GM21737 (cell line): ENCODE measurements at regions not wholly inside any gene's neighbourhood (a gene's known extent, or its start where the extent isn't known, plus 50 kb on each side); places are given as distances from the start of the nearest gene placed in this dataset.
"Not testable (repeated sequence)": the region's sequence is repeated elsewhere in the genome, so short reads cannot be mapped to it uniquely, and the experiment has no call there.

ENCODE experiments used
- ATAC-seq: cut with Tn5 transposase; IDR thresholded peaks from one replicate; pipeline ENCODE4 v1.9.1; 2021; ENCODE audit warnings: mild to moderate bottlenecking, moderate library complexity; ENCODE audit not compliant: unreplicated experiment

- ATAC-seq, result no peak
Measured at GRCh38 chr5:63564789-63565188, 397.5 kb downstream of the HTR1A start.

- ATAC-seq, result no peak
Measured at GRCh38 chr5:63563008-63563917, 399.0 kb downstream of the HTR1A start.

DNA sequence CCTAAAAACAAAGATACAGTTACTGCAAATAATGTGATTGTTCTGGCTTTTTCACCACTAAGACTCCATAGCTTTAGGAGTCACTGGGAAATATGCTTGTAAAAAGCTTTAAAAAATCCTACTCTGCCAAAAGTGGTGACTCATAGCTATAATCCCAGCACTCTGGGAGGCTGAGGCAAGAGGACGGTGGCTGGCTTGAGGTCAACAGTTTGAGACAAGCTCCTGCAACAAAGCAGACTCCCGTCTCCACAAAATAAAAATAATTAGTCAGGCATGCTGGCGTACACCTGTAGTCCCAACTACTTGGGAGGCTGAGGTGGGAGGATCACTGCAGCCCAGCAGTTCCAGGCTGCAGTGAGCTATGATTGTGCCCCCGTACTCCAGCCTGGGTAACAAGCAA lies 406.4 kb downstream of the HTR1A start:
- ATAC-seq, result no peak

DNA sequence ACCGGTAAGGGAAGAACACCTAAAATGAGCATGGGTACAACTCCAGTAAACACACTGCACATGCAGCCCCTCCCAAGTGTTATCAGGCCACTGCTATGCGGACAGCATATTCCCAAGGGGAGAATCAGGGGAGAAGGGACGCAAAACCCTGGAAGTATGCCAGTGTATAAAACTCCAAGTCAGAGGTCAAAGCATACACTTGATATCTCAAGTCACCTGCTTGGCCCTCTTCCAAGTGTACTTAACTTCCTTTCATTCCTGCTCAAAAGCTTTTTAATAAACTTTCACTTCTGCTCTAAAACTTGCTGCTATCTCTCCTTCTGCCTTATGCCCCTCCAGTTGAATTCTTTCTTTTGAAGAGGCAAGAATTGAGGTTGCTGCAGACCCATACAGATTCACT lies 408.1 kb downstream of the HTR1A start:
- ATAC-seq, result no peak

GRCh38 chr5:63553073-63553472 lies 409.2 kb downstream of the HTR1A start:
- ATAC-seq, result no peak

GRCh38 chr5:63535840-63536602 lies 426.2 kb downstream of the HTR1A start:
- ATAC-seq, result no peak

GRCh38 chr5:63524281-63524680 lies 438.0 kb downstream of the HTR1A start:
- ATAC-seq, result no peak

- no peak for ATAC-seq
Measured at GRCh38 chr5:63516006-63516405, 446.2 kb downstream of the HTR1A start.

DNA sequence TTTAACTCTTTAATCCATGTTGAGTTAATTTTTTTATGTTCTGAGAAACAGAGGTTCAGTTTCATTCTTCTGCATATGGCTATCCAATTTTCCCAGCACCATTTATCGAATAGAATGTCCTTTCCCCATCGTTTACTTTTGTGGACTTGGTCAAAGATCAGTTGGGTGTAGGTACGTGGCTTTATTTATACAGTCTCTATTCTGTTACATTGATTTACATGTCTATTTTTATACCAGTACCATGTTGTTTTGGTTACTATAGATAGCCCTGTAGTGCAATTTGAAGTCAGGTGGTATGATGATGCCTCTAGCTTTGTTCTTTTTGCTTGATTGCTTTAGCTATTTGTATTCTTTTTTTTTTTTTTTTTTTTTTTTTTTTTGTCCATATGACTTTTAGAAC lies 462.0 kb downstream of the HTR1A start:
- ATAC-seq, result no peak

DNA sequence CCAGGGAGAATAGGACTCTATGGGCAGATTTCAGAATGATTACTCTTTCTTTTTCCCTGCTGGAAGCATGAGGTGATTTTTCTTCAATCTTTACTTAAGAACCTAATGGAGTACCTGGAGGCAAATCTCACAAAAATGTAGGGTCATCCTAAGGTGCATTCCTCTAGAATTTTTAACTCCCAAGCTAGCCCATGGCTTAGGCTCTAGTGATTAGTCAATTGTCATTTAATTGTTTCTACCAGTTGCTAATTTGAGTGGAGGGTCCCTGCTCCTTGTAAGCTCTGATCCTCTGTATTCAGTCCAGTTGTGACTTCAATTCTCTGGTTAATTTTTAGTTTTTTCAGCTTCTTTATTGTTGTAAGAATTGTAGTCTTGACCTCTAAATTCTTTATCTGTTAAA lies 467.0 kb downstream of the HTR1A start:
- no peak for ATAC-seq

GRCh38 chr5:63483338-63483737 lies 478.9 kb downstream of the HTR1A start:
- no peak for ATAC-seq

DNA sequence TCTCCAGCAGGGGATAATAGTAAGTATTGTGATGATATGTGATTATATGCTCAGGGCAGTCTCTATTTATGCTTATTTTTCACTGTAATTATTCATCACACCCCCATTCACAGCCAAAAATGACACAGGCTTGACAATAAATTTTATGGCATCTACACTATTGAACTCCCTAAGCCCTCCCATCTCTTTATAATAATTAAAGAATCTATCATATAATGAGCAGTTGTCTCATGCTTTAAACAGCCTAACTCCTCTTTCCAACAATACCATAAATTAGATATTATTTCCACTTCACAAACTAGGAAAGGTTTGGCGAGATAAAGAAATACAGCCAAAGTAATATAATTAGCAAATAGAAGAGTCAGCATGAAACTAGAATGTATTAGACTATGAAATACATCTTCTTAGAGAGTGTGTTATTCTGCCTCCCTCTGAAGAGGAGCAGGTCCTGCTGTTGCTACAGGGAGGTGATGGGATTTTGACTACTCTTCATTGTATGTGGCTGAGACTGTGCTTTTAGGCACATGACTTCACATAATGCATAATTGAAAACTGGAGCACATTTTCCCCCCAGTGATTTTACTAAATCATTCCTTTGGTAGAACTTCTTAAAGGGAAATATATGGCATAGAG lies 488.8 kb downstream of the HTR1A start:
- ATAC-seq, result no peak

DNA sequence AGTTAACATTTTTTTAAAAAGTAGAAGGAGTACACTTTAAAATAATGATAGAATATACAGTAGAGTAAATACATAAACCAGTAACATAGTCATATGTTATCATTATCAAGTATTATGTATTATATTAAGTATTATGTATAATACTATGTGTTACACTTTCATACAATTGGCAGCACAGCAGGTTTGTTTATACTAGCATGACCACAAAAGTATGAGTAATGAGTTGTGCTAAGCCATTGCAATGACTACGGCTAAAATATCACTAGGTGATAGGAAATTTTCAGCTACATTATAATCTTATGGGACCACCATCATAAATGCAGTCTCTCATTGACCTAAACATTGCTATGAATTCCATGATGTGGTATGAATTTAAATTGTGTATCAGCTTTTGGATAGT lies 506.0 kb downstream of the HTR1A start:
- no peak for ATAC-seq

DNA sequence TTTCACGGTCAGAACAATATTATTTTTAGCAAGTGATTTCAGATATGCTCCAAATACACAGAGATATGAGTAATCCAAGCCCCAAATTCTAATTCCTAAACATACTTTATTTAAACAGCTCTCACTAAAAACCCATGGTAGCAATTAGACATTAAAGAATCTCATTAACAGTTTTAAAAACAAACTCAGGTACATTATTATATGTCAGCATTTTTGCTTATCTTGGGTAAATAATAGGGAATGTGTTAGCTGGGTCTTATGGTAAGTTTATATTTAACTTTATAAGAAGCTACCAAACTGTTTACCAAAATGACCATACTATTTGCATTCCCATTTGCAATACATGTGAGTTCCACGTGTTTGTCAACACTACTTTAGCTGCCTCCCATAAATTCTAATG lies 511.1 kb downstream of the HTR1A start:
- ATAC-seq, result no peak

- no peak for ATAC-seq
Measured at GRCh38 chr5:63439537-63439936, 522.7 kb downstream of the HTR1A start.

GRCh38 chr5:63409737-63410136 lies 552.5 kb downstream of the HTR1A start:
- no peak for ATAC-seq

DNA sequence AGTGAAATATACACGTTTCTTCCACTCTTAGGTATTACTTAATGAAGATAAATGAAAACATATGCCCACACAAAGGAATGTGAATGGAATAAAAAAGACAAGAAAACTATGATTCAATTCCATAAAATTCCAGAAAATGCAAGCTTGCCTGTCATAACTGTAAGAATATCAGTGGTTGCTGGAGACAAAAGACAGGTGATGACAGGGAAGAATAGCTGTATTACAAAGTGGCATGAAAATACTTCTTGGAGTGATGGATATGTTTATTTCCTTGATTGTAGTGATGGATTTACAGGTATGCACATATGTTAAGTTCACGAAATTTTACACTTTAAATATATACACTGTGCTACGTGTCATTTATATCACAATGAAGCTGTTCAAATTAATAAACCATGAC lies 553.3 kb downstream of the HTR1A start:
- ATAC-seq, result no peak

- ATAC-seq, result peak; percentile 81
Measured at GRCh38 chr5:63401436-63402046, 560.7 kb downstream of the HTR1A start.

DNA sequence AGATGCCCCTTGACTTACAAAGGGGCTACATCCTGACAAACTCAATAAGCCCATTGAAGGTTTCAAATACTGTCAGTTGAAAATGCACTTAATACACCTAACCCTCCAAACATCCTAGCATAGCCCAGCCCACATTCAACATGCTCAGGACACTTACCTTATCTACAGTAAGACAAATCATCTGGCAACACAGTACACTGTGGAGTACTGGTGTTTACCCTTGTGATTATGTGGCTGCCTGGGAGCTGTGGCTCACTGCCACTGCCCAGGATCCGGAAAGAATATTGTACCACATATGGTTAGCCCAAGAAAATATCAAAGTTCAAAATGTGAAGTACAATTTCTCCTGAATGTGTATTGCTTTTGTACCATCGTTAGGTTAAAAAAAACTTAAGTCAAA lies 562.2 kb downstream of the HTR1A start:
- no peak for ATAC-seq

DNA sequence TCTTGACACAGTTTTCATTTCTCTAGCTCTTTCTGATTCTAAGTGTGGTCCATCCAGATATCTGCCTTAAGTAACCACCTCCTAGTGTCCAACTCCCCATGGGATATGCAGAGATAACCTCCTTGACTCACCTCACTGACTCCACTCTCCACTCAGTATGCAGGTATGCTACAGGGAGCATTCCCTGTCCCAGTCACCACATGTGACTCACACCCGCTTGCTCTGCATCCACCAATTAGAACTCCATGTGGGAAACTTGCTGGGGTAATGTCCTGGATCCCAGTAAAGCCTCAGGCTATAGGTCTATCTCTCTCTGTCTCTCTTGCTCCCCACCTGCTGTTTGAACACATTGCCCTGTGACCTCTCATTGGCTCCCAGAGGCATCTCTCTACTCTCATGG lies 563.9 kb downstream of the HTR1A start:
- ATAC-seq, result no peak

- ATAC-seq, result not testable (repeated sequence)
Measured at GRCh38 chr5:63388188-63388587, 574.1 kb downstream of the HTR1A start.
